ENCODE measurements at regions not wholly inside any gene's neighbourhood (a gene's known extent, or its start where the extent isn't known, plus 50 kb on each side); places are given as distances from the start of the nearest gene placed in this dataset.

GRCh38 chr3:151555523-151555922 is 94.7 kb upstream of the IGSF10 start (continued):
- no peak for TF ChIP-seq CTCF (IDR thresholded peaks at IDR 0.05 in 2 of 3, conservative IDR thresholded peaks at IDR 0.05 in 1 of 3; ENCODE audit: borderline replicate concordance in 1 of 3, insufficient read depth in 1 of 3, low read depth in 2 of 3, low read length in 2 of 3)
- TF ChIP-seq SP1 (IDR thresholded peaks at IDR 0.05; ENCODE audit: low read depth) = no peak
- TF ChIP-seq ZBTB33 (IDR thresholded peaks at IDR 0.05; ENCODE audit: extremely low read depth, insufficient replicate concordance, low read length) = no peak
- TF ChIP-seq ZNF274 (IDR thresholded peaks at IDR 0.05; ENCODE audit: low read depth, low read length) = no peak
- TF ChIP-seq JUND (IDR thresholded peaks at IDR 0.05) = no peak
- no peak for TF ChIP-seq SIN3A (IDR thresholded peaks at IDR 0.05; ENCODE audit: low read depth)
- no peak for TF ChIP-seq SRF (IDR thresholded peaks at IDR 0.05; ENCODE audit: low read depth)
- no peak for TF ChIP-seq ZFX (IDR thresholded peaks at IDR 0.05)

- Histone ChIP-seq H3K4me1 (ENCODE audit: control insufficient read depth in 1 of 2, insufficient read depth in 2 of 2, low read length in 2 of 2) (no peaks in the 10 kb centered on the region), H3K27ac (ENCODE audit: low read depth, low read length) (no peak overlapping the region), H3K4me3 (replicated peaks in 1 of 2; ENCODE audit: low read depth in 1 of 2, low read length in 2 of 2) (no peak overlapping the region), H3K27me3 (ENCODE audit: insufficient read depth, low read length) (no peaks in the 10 kb centered on the region), H2AFZ (ENCODE audit: low read depth, low read length, poor library complexity, severe bottlenecking) (no peak overlapping the region), H4K20me1 (ENCODE audit: insufficient read depth) (no peaks in the 10 kb centered on the region), H3K9me3 (ENCODE audit: control insufficient read depth in 1 of 2, insufficient read depth in 1 of 2, low read depth in 1 of 2, low read length in 2 of 2) (no peaks in the 10 kb centered on the region), H3K79me2 (ENCODE audit: insufficient read depth, low read length) (no peaks in the 10 kb centered on the region), H3K9me2 (ENCODE audit: insufficient read depth) (no peaks in the 10 kb centered on the region), H3K9ac (ENCODE audit: low read length) (no peak overlapping the region), H3K36me3 (ENCODE audit: control insufficient read depth in 1 of 2, insufficient read depth in 2 of 2, low read length in 2 of 2) (no peaks in the 10 kb centered on the region), H3K4me2 (ENCODE audit: low read length) (no peak overlapping the region)
- ATAC-seq (no peak), DNase-seq (ENCODE audit: low read depth, low spot score) (no peak)
- intact Hi-C loops (cut with micrococcal nuclease) = no loop called here
- POLR2A ChIA-PET = no interaction called here
- CTCF ChIA-PET = no interaction called here
- no TSS peak for BruUV-seq (replicated peaks)
- RAD21 ChIA-PET (ENCODE audit: low non-redundant PET in 1 of 2, low total read pairs in 2 of 2, uncharacterized antibody in 2 of 2, unreplicated experiment in 2 of 2) = no interaction called here
- TF ChIP-seq MAX (IDR thresholded peaks at IDR 0.05) (no peak), ZBTB33 (IDR thresholded peaks at IDR 0.05; ENCODE audit: extremely low read depth, insufficient replicate concordance, low read length) (no peak), CEBPB (IDR thresholded peaks at IDR 0.05; ENCODE audit: low read depth) (no peak), FOSL1 (IDR thresholded peaks at IDR 0.05; ENCODE audit: low read depth) (no peak), REST (IDR thresholded peaks at IDR 0.05; ENCODE audit: low read depth) (no peak), EZH2 (IDR thresholded peaks at IDR 0.05) (no peak), ATF3 (IDR thresholded peaks at IDR 0.05) (no peak), JUND (IDR thresholded peaks at IDR 0.05) (no peak), SRF (IDR thresholded peaks at IDR 0.05; ENCODE audit: low read depth) (no peak), ELF1 (IDR thresholded peaks at IDR 0.05; ENCODE audit: borderline replicate concordance, low read depth) (no peak), ZFX (IDR thresholded peaks at IDR 0.05) (no peak), SIN3A (IDR thresholded peaks at IDR 0.05; ENCODE audit: low read depth) (no peak), EZH2phosphoT487 (IDR thresholded peaks at IDR 0.05; ENCODE audit: borderline replicate concordance) (no peak)
Measured at GRCh38 chr3:151553888-151554287, 93.0 kb upstream of the IGSF10 start.

Measured in HCT116 (cell line).